GM21381 (cell line): ENCODE measurements at regions not wholly inside any gene's neighbourhood (a gene's known extent, or its start where the extent isn't known, plus 50 kb on each side); places are given as distances from the start of the nearest gene placed in this dataset.

ENCODE experiments used
- ATAC-seq: cut with Tn5 transposase; IDR thresholded peaks from one replicate; pipeline ENCODE4 v1.9.1; 2021; ENCODE audit warnings: mild to moderate bottlenecking, moderate library complexity; ENCODE audit not compliant: unreplicated experiment

- ATAC-seq = no peak
Observed at GRCh38 chr6:53417141-53417540, 68.4 kb upstream of the ELOVL5 start.

GRCh38 chr6:53413326-53413725 is 64.6 kb upstream of the ELOVL5 start:
- ATAC-seq = no peak

GRCh38 chr6:53412751-53413150 is 64.0 kb upstream of the ELOVL5 start:
- ATAC-seq = no peak

- ATAC-seq = no peak
Observed at GRCh38 chr6:53412021-53412715, 63.4 kb upstream of the ELOVL5 start.

GRCh38 chr6:53411451-53411850 is 62.7 kb upstream of the ELOVL5 start:
- no peak for ATAC-seq

- ATAC-seq = peak; percentile 90
Observed at GRCh38 chr6:53410508-53411258, 61.9 kb upstream of the ELOVL5 start.

GRCh38 chr6:53408826-53409225 is 60.1 kb upstream of the ELOVL5 start:
- ATAC-seq = no peak

- ATAC-seq = no peak
Observed at GRCh38 chr6:53399027-53399344, 50.2 kb upstream of the ELOVL5 start.

GRCh38 chr6:53398247-53399026 is 49.7 kb upstream of the ELOVL5 start:
- no peak for ATAC-seq
